Uterus (tissue), 3 donors: ENCODE measurements at regions not wholly inside any gene's neighbourhood (a gene's known extent, or its start where the extent isn't known, plus 50 kb on each side); places are given as distances from the start of the nearest gene placed in this dataset.

Experiments used
- DNase-seq, 2 donors: peaks; one replicate each; pipeline ENCODE4 v3.0.0-alpha.2; 2019 to 2020
- H3K27ac ChIP-seq, 2 donors: fragments of 200-600 bp; sonication (generic); 1 replicate in 1 of 2; 2 replicates in 1 of 2; pipeline ENCODE4 v1.5.1; 2016 to 2018
- H3K27me3 ChIP-seq, 2 donors: fragments of 200-600 bp; sonication (generic); one replicate each; pipeline ENCODE4 v1.5.1; 2018 to 2019; ENCODE audit warnings: control low read depth in 1 of 2
- H3K36me3 ChIP-seq, 2 donors: fragments of 200-600 bp; sonication (generic); one replicate each; pipeline ENCODE4 v1.5.1; 2019; ENCODE audit warnings: control low read depth in 1 of 2
- H3K4me1 ChIP-seq, 2 donors: fragments of 200-600 bp; sonication (generic); one replicate each; pipeline ENCODE4 v1.5.1; 2018 to 2019; ENCODE audit warnings: control low read depth in 1 of 2
- H3K4me3 ChIP-seq, 2 donors: fragments of 200-600 bp; sonication (generic); 1 replicate in 1 of 2; 2 replicates in 1 of 2; pipeline ENCODE4 v1.5.1; 2018 to 2019; ENCODE audit warnings: mild to moderate bottlenecking in 1 of 2
- H3K9me3 ChIP-seq, 2 donors: fragments of 200-600 bp; sonication (generic); one replicate each; pipeline ENCODE4 v1.5.1; 2019; ENCODE audit warnings: control low read depth in 1 of 2
- CTCF ChIP-seq, 4 experiments: fragments of 200-600 bp in 2 of 4; fragments of 450-650 bp in 2 of 4; sonication (generic) in 2 of 4; IDR thresholded peaks; one replicate each; pipeline ENCODE4 v1.5.1; 2016 to 2019; ENCODE audit warnings: antibody characterized with exemption in 4 of 4, mild to moderate bottlenecking in 2 of 4, moderate library complexity in 1 of 4
- POLR2A ChIP-seq, 2 donors: fragments of 450-650 bp; IDR thresholded peaks; one replicate each; pipeline ENCODE4 v1.6.1; 2016; ENCODE audit warnings: antibody characterized with exemption in 2 of 2, mild to moderate bottlenecking in 1 of 2, moderate library complexity in 1 of 2
- intact Hi-C: fragments of 100-400 bp; cut with DNase I; formaldehyde crosslinking; loops from one replicate; pipeline ENCODE4 v1.15.1; 2023; ENCODE audit warnings: low total_unique reads
- donor health status: DM: yes; HTN: yes; CAD: no.

DNA sequence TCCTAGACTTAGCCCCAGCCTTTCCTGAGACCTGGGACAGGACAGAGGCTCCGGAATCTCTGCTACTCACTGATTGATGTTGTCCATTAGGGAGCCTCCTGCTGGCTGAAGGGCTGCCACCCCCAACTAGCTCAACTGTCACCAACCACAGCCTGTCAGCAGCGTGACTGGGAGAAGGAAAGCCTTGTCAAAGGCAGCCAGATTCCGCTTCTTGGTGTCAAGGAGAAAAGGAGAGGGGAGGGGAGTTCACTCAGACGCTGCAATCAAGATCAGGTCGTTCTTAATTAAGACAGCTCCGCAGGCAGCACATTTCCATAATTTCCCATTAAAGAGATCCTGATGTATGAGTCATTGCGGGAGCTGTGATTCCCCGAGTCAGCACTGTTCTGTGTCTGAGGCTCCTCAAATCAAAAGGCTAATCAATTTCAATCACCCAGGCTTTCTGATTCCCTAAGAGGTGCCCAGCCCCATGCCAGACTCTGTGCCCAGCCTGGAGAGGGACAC is 152.8 kb upstream of the ZBED5 start:
- peak; percentile 11 to 25 (median 15) for TF ChIP-seq CTCF (IDR thresholded peaks at IDR 0.05)
- no peak for TF ChIP-seq POLR2A (IDR thresholded peaks at IDR 0.05)
- no peak overlapping the region for H3K27ac ChIP-seq
- peak in 1 of 2 donors; percentile 18 for DNase-seq
- no peaks in the 10 kb centered on the region for H3K36me3 ChIP-seq
- H3K27me3 ChIP-seq, result no peaks in the 10 kb centered on the region
- no peak overlapping the region for H3K4me3 ChIP-seq
- no peaks in the 10 kb centered on the region for H3K9me3 ChIP-seq
- intact Hi-C loops, result no loop called here
- no peaks in the 10 kb centered on the region for H3K4me1 ChIP-seq

DNA sequence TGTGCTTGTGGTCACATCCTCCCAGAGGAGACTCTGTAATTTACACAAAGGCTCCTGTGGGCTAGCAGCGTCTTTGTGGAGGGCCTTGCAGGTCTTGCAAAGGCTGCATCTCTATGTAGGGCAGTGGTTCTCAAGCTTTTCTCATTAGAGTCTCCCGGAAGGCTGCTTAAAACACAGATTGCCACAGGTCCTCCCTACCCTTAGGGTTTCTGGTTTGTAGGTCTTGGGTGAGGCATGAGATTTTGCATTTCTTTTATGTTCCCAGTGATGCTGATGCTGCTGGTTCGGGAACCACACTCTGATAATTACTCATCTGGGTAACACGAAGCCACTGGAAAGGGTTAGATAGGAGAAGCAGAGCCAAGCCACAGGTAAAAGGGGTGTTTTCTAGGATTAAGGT is 151.3 kb upstream of the ZBED5 start:
- H3K9me3 ChIP-seq, result no peaks in the 10 kb centered on the region
- no peaks in the 10 kb centered on the region for H3K27me3 ChIP-seq
- no peak overlapping the region for H3K27ac ChIP-seq

DNA sequence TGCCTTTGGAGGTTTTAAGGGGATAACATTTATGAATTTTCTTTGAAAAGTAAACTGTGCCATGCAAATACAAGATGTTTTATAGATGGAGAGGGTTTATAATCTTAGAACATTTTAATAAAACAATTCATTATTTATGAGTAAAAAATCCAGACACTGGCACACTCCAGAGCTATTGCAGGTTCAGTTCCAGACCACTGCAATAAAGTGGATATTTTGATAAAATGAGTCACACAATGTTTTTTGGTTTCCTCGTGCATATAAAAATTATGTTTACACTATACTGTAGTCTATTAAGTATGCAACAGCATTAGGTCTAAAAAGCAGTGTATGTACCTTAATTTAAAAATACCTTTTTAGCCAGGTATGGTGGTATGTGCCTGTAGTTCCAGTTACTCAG is 146.2 kb upstream of the ZBED5 start:
- intact Hi-C loops, result no loop called here
- no peak for DNase-seq
- TF ChIP-seq POLR2A (IDR thresholded peaks at IDR 0.05) (no peak), CTCF (IDR thresholded peaks at IDR 0.05) (no peak)
- H3K27me3 ChIP-seq, result no peaks in the 10 kb centered on the region
- H3K27ac ChIP-seq, result no peak overlapping the region
- H3K36me3 ChIP-seq, result no peaks in the 10 kb centered on the region
- no peak overlapping the region for H3K4me3 ChIP-seq
- no peaks in the 10 kb centered on the region for H3K4me1 ChIP-seq
- no peaks in the 10 kb centered on the region for H3K9me3 ChIP-seq

More for the DNA sequence above, 151.3 kb upstream of the ZBED5 start:
- TF ChIP-seq CTCF (IDR thresholded peaks at IDR 0.05) (no peak), POLR2A (IDR thresholded peaks at IDR 0.05) (no peak)
- intact Hi-C loops, result no loop called here
- H3K4me3 ChIP-seq, result no peak overlapping the region
- no peaks in the 10 kb centered on the region for H3K4me1 ChIP-seq
- no peak for DNase-seq
- H3K36me3 ChIP-seq, result no peaks in the 10 kb centered on the region

GRCh38 chr11:11003226-11003625 is 145.4 kb upstream of the ZBED5 start:
- Histone ChIP-seq H3K27me3 (no peaks in the 10 kb centered on the region), H3K9me3 (no peaks in the 10 kb centered on the region), H3K36me3 (no peaks in the 10 kb centered on the region), H3K27ac (no peak overlapping the region), H3K4me3 (no peak overlapping the region), H3K4me1 (no peaks in the 10 kb centered on the region)
- DNase-seq, result no peak
- intact Hi-C loops, result no loop called here
- TF ChIP-seq POLR2A (IDR thresholded peaks at IDR 0.05) (no peak), CTCF (IDR thresholded peaks at IDR 0.05) (no peak)

DNA sequence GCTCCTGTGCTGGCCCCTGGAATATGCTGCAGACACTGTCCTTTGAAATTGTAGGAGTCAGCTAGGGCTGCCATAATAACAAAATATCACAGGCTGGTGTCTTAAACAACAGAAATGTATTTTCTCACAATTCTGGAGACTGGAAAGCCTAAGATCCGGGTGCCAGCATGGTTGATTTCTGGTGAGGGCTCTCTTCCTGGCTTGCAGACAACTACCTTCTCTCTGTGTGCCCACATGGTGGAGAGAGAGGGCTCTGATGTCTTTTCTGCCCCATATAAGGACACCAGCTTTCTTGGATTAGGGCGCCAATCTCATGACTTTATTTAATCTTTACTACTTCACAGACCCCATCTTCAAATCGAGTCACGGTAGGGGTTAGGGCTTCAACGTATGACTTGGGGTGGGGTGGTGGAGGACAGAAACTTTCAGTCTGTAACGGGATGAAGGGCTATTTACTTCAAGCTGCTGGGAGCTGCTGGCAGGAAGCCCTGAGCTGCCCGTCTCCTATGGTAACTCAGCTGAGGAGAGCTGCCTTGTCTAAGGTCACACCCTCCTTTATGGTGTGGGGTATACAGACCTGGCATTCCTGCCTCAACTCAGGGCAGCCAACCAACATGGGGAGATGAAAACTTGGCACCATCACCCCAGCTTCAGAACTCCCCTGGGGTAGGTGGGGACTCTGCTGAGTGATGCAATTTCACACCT is 142.9 kb upstream of the ZBED5 start:
- H3K36me3 ChIP-seq, result no peaks in the 10 kb centered on the region
- H3K4me3 ChIP-seq, result no peak overlapping the region
- TF ChIP-seq CTCF (IDR thresholded peaks at IDR 0.05), result no peak
- no peak for TF ChIP-seq POLR2A (IDR thresholded peaks at IDR 0.05)
- H3K27ac ChIP-seq, result no peak overlapping the region
- DNase-seq, result no peak
- H3K27me3 ChIP-seq, result no peaks in the 10 kb centered on the region
- no peaks in the 10 kb centered on the region for H3K4me1 ChIP-seq
- no peaks in the 10 kb centered on the region for H3K9me3 ChIP-seq
- intact Hi-C loops, result no loop called here
